ENCODE measurements at regions not wholly inside any gene's neighbourhood (a gene's known extent, or its start where the extent isn't known, plus 50 kb on each side); places are given as distances from the start of the nearest gene placed in this dataset.
"Not testable (repeated sequence)": the region's sequence is repeated elsewhere in the genome, so short reads cannot be mapped to it uniquely, and the experiment has no call there.

- Histone ChIP-seq H3K36me3 (ENCODE audit: insufficient read depth, low read length) (no peaks in the 10 kb centered on the region), H3K27ac (ENCODE audit: low read depth in 1 of 2, low read length in 2 of 2) (no peak overlapping the region), H3K9me3 (ENCODE audit: control insufficient read depth in 1 of 2, insufficient read depth in 1 of 2, low read length in 2 of 2) (no peaks in the 10 kb centered on the region), H3K4me1 (ENCODE audit: insufficient read depth, low read length) (no peaks in the 10 kb centered on the region), H3K27me3 (ENCODE audit: control insufficient read depth in 1 of 2, insufficient read depth in 2 of 2, low read length in 2 of 2) (no peaks in the 10 kb centered on the region), H3K4me3 (ENCODE audit: low read length) (no peak overlapping the region)
- Mint-ChIP-seq H3K27ac (no peak overlapping the region), H3K4me1 (ENCODE audit: low read depth) (no peaks in the 10 kb centered on the region), H3K27me3 (no peaks in the 10 kb centered on the region), H3K9me3 (peaks cover 2% of the 10 kb centered on the region), H3K36me3 (ENCODE audit: low read depth) (no peaks in the 10 kb centered on the region), H3K4me3 (no peak overlapping the region)
- ChIA-PET POLR2A (no interaction called here), CTCF (interaction anchor here (0.7 kb wide), 1 partner anchor 1077 kb away, joined by 3 read pairs; no protein-coding TSS in a partner anchor)
- intact Hi-C loops (cut with DNase I, micrococcal nuclease), result no loop called here
- no peak for TF ChIP-seq CTCF (IDR thresholded peaks at IDR 0.05)
- no peak for ATAC-seq (ENCODE audit: poor library complexity)
- DNase-seq, result no peak
Observed at GRCh38 chr6:132187816-132188215, 213.5 kb downstream of the MOXD1 start.

GRCh38 chr6:132184966-132185365 is 216.3 kb downstream of the MOXD1 start:
- H3K36me3 ChIP-seq (ENCODE audit: insufficient read depth, low read length); DNase-seq; ATAC-seq (ENCODE audit: poor library complexity); H3K36me3 Mint-ChIP-seq (ENCODE audit: low read depth); H3K27ac ChIP-seq (ENCODE audit: low read depth in 1 of 2, low read length in 2 of 2); H3K27me3 Mint-ChIP-seq; H3K27me3 ChIP-seq (ENCODE audit: control insufficient read depth in 1 of 2, insufficient read depth in 2 of 2, low read length in 2 of 2); H3K4me3 ChIP-seq (ENCODE audit: low read length); H3K9me3 Mint-ChIP-seq; H3K4me3 Mint-ChIP-seq; POLR2A ChIA-PET; H3K27ac Mint-ChIP-seq; CTCF ChIA-PET; intact Hi-C loops (cut with DNase I, micrococcal nuclease); H3K4me1 Mint-ChIP-seq (ENCODE audit: low read depth); H3K4me1 ChIP-seq (ENCODE audit: insufficient read depth, low read length); H3K9me3 ChIP-seq (ENCODE audit: control insufficient read depth in 1 of 2, insufficient read depth in 1 of 2, low read length in 2 of 2): not testable (repeated sequence)

- Histone ChIP-seq H3K36me3 (ENCODE audit: insufficient read depth, low read length) (no peaks in the 10 kb centered on the region), H3K9me3 (ENCODE audit: control insufficient read depth in 1 of 2, insufficient read depth in 1 of 2, low read length in 2 of 2) (peaks cover under 1 to 2% of the 10 kb centered on the region in 2 experiments), H3K27me3 (ENCODE audit: control insufficient read depth in 1 of 2, insufficient read depth in 2 of 2, low read length in 2 of 2) (peaks cover 0 to 2% of the 10 kb centered on the region in 2 experiments), H3K27ac (ENCODE audit: low read depth in 1 of 2, low read length in 2 of 2) (no peak overlapping the region), H3K4me1 (ENCODE audit: insufficient read depth, low read length) (no peaks in the 10 kb centered on the region), H3K4me3 (ENCODE audit: low read length) (no peak overlapping the region)
- CTCF ChIA-PET, result no interaction called here
- ATAC-seq (ENCODE audit: poor library complexity) (no peak), DNase-seq (no peak)
- no peak overlapping the region for H3K27ac Mint-ChIP-seq
- no peak for TF ChIP-seq CTCF (IDR thresholded peaks at IDR 0.05)
- H3K27me3 Mint-ChIP-seq, result peaks cover 10% of the 10 kb centered on the region
- no peaks in the 10 kb centered on the region for H3K36me3 Mint-ChIP-seq (ENCODE audit: low read depth)
- H3K4me1 Mint-ChIP-seq (ENCODE audit: low read depth), result no peaks in the 10 kb centered on the region
- no peak overlapping the region for H3K4me3 Mint-ChIP-seq
- peaks cover 2% of the 10 kb centered on the region for H3K9me3 Mint-ChIP-seq
- POLR2A ChIA-PET, result no interaction called here
- intact Hi-C loops (cut with DNase I, micrococcal nuclease), result no loop called here
Observed at GRCh38 chr6:132179955-132180354, 221.3 kb downstream of the MOXD1 start.

GRCh38 chr6:132174919-132175318 is 223.7 kb upstream of the CCN2 start:
- Histone ChIP-seq H3K27ac (ENCODE audit: low read depth in 1 of 2, low read length in 2 of 2) (no peak overlapping the region), H3K4me3 (ENCODE audit: low read length) (no peak overlapping the region), H3K4me1 (ENCODE audit: insufficient read depth, low read length) (no peaks in the 10 kb centered on the region), H3K9me3 (ENCODE audit: control insufficient read depth in 1 of 2, insufficient read depth in 1 of 2, low read length in 2 of 2) (peaks cover 3 to 8% of the 10 kb centered on the region in 2 experiments), H3K36me3 (ENCODE audit: insufficient read depth, low read length) (no peaks in the 10 kb centered on the region), H3K27me3 (ENCODE audit: control insufficient read depth in 1 of 2, insufficient read depth in 2 of 2, low read length in 2 of 2) (peaks cover 0 to 2% of the 10 kb centered on the region in 2 experiments)
- Mint-ChIP-seq H3K4me1 (ENCODE audit: low read depth) (no peaks in the 10 kb centered on the region), H3K27ac (no peak overlapping the region), H3K36me3 (ENCODE audit: low read depth) (no peaks in the 10 kb centered on the region), H3K9me3 (peaks cover 3% of the 10 kb centered on the region), H3K4me3 (no peak overlapping the region), H3K27me3 (peaks cover 16% of the 10 kb centered on the region)
- intact Hi-C loops (cut with DNase I, micrococcal nuclease), result no loop called here
- ATAC-seq (ENCODE audit: poor library complexity) (no peak), DNase-seq (no peak)
- ChIA-PET POLR2A (no interaction called here), CTCF (no interaction called here)
- TF ChIP-seq CTCF (IDR thresholded peaks at IDR 0.05), result no peak
